HEK293 (cell line): ENCODE measurements at regions not wholly inside any gene's neighbourhood (a gene's known extent, or its start where the extent isn't known, plus 50 kb on each side); places are given as distances from the start of the nearest gene placed in this dataset.

Source experiments
- CTCF ChIA-PET: fragments of 350-600 bp; formaldehyde crosslinking; extraction: SDS; loops from one replicate; lab custom pipeline; 2021; ENCODE audit warnings: antibody characterized with exemption; lab: Yijun Ruan, JAX
- POLR2A ChIA-PET: fragments of 300-600 bp; formaldehyde crosslinking; extraction: SDS; loops from one replicate; lab custom pipeline; 2020; ENCODE audit warnings: antibody characterized with exemption, inconsistent platforms; lab: Yijun Ruan, JAX
- H3K27ac ChIP-seq: fragments of 200-500 bp; sonication (Bioruptor generic); 2 replicates; pipeline ENCODE4 v1.5.1; 2014; ENCODE audit warnings: low read depth, low read length, control low read depth, inconsistent platforms; ENCODE audit errors: extremely low read depth
- H3K36me3 ChIP-seq, 2 experiments: fragments of 200-500 bp in 1 of 2; sonication (Bioruptor generic) in 1 of 2; 1 replicate in 1 of 2; 2 replicates in 1 of 2; pipeline ENCODE4 v1.5.1; 2014 to 2017; ENCODE audit warnings: inconsistent platforms in 2 of 2, low read length in 2 of 2; ENCODE audit not compliant: control insufficient read depth in 2 of 2, insufficient read depth in 1 of 2
- H3K4me1 ChIP-seq: fragments of 200-500 bp; sonication (Bioruptor generic); 2 replicates; pipeline ENCODE4 v1.5.1; 2014; ENCODE audit warnings: mild to moderate bottlenecking, low read length, inconsistent platforms; ENCODE audit not compliant: control insufficient read depth, insufficient read depth
- H3K4me3 ChIP-seq: 2 replicates; pipeline ENCODE4 v1.5.1; 2011; ENCODE audit warnings: low read depth, mild to moderate bottlenecking, control low read depth, low read length, moderate library complexity
- H3K9me3 ChIP-seq: fragments of 200-500 bp; sonication (Bioruptor generic); 2 replicates; pipeline ENCODE4 v1.5.1; 2014; ENCODE audit warnings: low read depth, low read length, inconsistent platforms; ENCODE audit not compliant: control insufficient read depth, insufficient read depth
- HOXA7 ChIP-seq: sonication (generic); formaldehyde crosslinking; IDR thresholded peaks from 2 replicates; pipeline ENCODE4 v1.8.1; 2022; ENCODE audit warnings: missing genetic modification reagents, borderline replicate concordance
- OSR2 ChIP-seq: fragments of 450-650 bp; formaldehyde crosslinking; IDR thresholded peaks from 2 replicates; pipeline ENCODE4 v1.5.1; 2016; ENCODE audit warnings: missing biosample characterization, missing genetic modification characterization
- TCF7L2 ChIP-seq: IDR thresholded peaks from 2 replicates; pipeline ENCODE4 v1.6.1; 2011; ENCODE audit warnings: low read depth, mild to moderate bottlenecking, inconsistent platforms, low read length, moderate library complexity, borderline replicate concordance
- ZBTB1 ChIP-seq: fragments of 450-650 bp; formaldehyde crosslinking; IDR thresholded peaks from 2 replicates; pipeline ENCODE4 v1.5.1; 2016; ENCODE audit warnings: missing biosample characterization, missing genetic modification characterization
- ZFP37 ChIP-seq: fragments of 450-650 bp; formaldehyde crosslinking; IDR thresholded peaks from 2 replicates; pipeline ENCODE4 v1.5.1; 2016; ENCODE audit warnings: missing biosample characterization, missing genetic modification characterization
- ZNF10 ChIP-seq: fragments of 450-650 bp; formaldehyde crosslinking; IDR thresholded peaks from 2 replicates; pipeline ENCODE4 v1.5.1; 2017; ENCODE audit warnings: missing biosample characterization, missing genetic modification characterization
- ZNF146 ChIP-seq: fragments of 450-650 bp; formaldehyde crosslinking; IDR thresholded peaks from 2 replicates; pipeline ENCODE4 v1.5.1; 2016; ENCODE audit warnings: missing biosample characterization, missing genetic modification characterization
- ZNF157 ChIP-seq: fragments of 450-650 bp; formaldehyde crosslinking; IDR thresholded peaks from 2 replicates; pipeline ENCODE4 v1.5.1; 2016; ENCODE audit warnings: missing biosample characterization, missing genetic modification characterization
- ZNF324 ChIP-seq: fragments of 450-650 bp; formaldehyde crosslinking; IDR thresholded peaks from 2 replicates; pipeline ENCODE4 v1.5.1; 2016; ENCODE audit warnings: missing biosample characterization, missing genetic modification characterization
- ZNF530 ChIP-seq: fragments of 450-650 bp; formaldehyde crosslinking; IDR thresholded peaks from 2 replicates; pipeline ENCODE4 v1.5.1; 2016; ENCODE audit warnings: low read depth, missing biosample characterization, missing genetic modification characterization
- ZNF555 ChIP-seq: fragments of 450-650 bp; formaldehyde crosslinking; conservative IDR thresholded peaks from 2 replicates; pipeline ENCODE4 v1.5.1; 2017; ENCODE audit warnings: missing biosample characterization, mild to moderate bottlenecking, missing genetic modification characterization, inconsistent platforms
- ZNF600 ChIP-seq: fragments of 450-650 bp; formaldehyde crosslinking; IDR thresholded peaks from 2 replicates; pipeline ENCODE4 v1.5.1; 2016; ENCODE audit warnings: missing biosample characterization, missing genetic modification characterization
- ZNF610 ChIP-seq: fragments of 450-650 bp; formaldehyde crosslinking; IDR thresholded peaks from 2 replicates; pipeline ENCODE4 v1.5.1; 2016; ENCODE audit warnings: missing biosample characterization, missing genetic modification characterization, borderline replicate concordance
- ZNF624 ChIP-seq: fragments of 450-650 bp; formaldehyde crosslinking; IDR thresholded peaks from 2 replicates; pipeline ENCODE4 v1.5.1; 2017; ENCODE audit warnings: missing biosample characterization, missing genetic modification characterization
- TF ChIP-seq, protein P1 (sequence below): fragments of 450-650 bp; formaldehyde crosslinking; IDR thresholded peaks from 2 replicates; pipeline ENCODE4 v1.5.1; 2017; ENCODE audit warnings: missing biosample characterization, missing genetic modification characterization
- TF ChIP-seq, protein P2 (sequence below): fragments of 450-650 bp; formaldehyde crosslinking; IDR thresholded peaks from 2 replicates; pipeline ENCODE4 v1.5.1; 2016; ENCODE audit warnings: missing biosample characterization, missing genetic modification characterization
- TF ChIP-seq, protein P3 (sequence below): fragments of 450-650 bp; formaldehyde crosslinking; IDR thresholded peaks from 2 replicates; pipeline ENCODE4 v1.5.1; 2016; ENCODE audit warnings: missing biosample characterization, missing genetic modification characterization
- TF ChIP-seq, protein P4 (sequence below): fragments of 450-650 bp; IDR thresholded peaks from 2 replicates; pipeline ENCODE4 v1.5.1; 2018; ENCODE audit warnings: missing biosample characterization, mild to moderate bottlenecking, missing genetic modification characterization
- TF ChIP-seq, protein P5 (sequence below): fragments of 450-650 bp; formaldehyde crosslinking; optimal IDR thresholded peaks from 2 replicates; pipeline ENCODE3; 2016; ENCODE audit warnings: missing biosample characterization, mild to moderate bottlenecking, missing genetic modification characterization
- TF ChIP-seq, protein P6 (sequence below): fragments of 450-650 bp; formaldehyde crosslinking; IDR thresholded peaks from 2 replicates; pipeline ENCODE4 v1.5.1; 2016; ENCODE audit warnings: missing biosample characterization, missing genetic modification characterization
- TF ChIP-seq, protein P7 (sequence below): fragments of 450-650 bp; formaldehyde crosslinking; conservative IDR thresholded peaks from 2 replicates; pipeline ENCODE4 v1.5.1; 2016; ENCODE audit warnings: low read depth, missing biosample characterization, missing genetic modification characterization

DNA sequence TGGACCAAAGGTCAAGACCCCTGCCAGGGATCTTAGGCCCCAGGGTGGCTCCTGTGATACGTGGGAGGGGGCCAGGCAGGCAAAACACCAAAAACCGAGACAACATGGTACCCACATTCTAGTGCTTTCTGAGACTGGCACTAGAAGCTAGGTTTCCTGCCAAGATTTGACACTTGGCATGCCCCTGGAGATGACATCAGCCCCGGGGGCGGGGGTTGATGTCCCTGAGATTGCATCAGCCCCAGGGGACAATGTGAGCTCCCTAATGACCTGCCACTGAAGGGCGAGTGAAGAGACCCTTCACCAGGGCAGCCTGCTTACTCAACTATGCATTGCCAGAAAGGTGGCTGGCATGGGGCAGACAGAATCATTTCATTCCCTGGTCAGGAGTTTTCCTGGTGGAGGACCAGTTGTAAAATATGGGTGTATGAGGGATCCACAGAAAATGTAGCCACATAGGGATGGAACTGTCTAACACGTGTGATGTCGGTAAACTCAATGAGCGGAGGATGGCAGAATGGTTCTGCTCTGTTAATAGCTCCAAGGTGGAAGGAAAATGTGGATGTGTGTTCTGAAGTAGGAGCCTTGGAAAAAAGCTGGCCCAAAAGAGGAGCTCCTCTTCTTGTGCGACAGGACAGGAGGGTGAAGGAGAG is 219.7 kb downstream of the UNC5CL start:
- Histone ChIP-seq H3K4me3 (no peak overlapping the region), H3K27ac (no peak overlapping the region), H3K36me3 (no peaks in the 10 kb centered on the region), H3K4me1 (no peaks in the 10 kb centered on the region), H3K9me3 (no peaks in the 10 kb centered on the region)
- ChIA-PET CTCF (interaction anchor here (0.6 to 1.5 kb wide), 4 partner anchors 8 to 132 kb away, joined by 3 to 4 read pairs (median 3); no protein-coding TSS in a partner anchor), POLR2A (no interaction called here)
- TF ChIP-seq ZNF624 (tag by site-specific recombination) (no peak), ZNF10 (tag by site-specific recombination) (no peak), ZFP37 (no peak), ZBTB1 (tag by site-specific recombination) (no peak), ZNF600 (tag by site-specific recombination) (no peak), ZNF610 (no peak), OSR2 (tag by site-specific recombination) (peak; percentile 45; the same call in 1 of the 2 replicates), TCF7L2 (no peak), ZNF555 (tag by site-specific recombination) (no peak), ZNF157 (no peak), ZNF146 (tag by site-specific recombination) (no peak), ZNF324 (tag by site-specific recombination) (no peak), ZNF530 (tag by site-specific recombination) (no peak), HOXA7 (CRISPR knock-in tag) (no peak)
- TF ChIP-seq, protein P1, sequence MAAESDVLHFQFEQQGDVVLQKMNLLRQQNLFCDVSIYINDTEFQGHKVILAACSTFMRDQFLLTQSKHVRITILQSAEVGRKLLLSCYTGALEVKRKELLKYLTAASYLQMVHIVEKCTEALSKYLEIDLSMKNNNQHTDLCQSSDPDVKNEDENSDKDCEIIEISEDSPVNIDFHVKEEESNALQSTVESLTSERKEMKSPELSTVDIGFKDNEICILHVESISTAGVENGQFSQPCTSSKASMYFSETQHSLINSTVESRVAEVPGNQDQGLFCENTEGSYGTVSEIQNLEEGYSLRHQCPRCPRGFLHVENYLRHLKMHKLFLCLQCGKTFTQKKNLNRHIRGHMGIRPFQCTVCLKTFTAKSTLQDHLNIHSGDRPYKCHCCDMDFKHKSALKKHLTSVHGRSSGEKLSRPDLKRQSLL (tag by site-specific recombination), result no peak
- TF ChIP-seq, protein P2, sequence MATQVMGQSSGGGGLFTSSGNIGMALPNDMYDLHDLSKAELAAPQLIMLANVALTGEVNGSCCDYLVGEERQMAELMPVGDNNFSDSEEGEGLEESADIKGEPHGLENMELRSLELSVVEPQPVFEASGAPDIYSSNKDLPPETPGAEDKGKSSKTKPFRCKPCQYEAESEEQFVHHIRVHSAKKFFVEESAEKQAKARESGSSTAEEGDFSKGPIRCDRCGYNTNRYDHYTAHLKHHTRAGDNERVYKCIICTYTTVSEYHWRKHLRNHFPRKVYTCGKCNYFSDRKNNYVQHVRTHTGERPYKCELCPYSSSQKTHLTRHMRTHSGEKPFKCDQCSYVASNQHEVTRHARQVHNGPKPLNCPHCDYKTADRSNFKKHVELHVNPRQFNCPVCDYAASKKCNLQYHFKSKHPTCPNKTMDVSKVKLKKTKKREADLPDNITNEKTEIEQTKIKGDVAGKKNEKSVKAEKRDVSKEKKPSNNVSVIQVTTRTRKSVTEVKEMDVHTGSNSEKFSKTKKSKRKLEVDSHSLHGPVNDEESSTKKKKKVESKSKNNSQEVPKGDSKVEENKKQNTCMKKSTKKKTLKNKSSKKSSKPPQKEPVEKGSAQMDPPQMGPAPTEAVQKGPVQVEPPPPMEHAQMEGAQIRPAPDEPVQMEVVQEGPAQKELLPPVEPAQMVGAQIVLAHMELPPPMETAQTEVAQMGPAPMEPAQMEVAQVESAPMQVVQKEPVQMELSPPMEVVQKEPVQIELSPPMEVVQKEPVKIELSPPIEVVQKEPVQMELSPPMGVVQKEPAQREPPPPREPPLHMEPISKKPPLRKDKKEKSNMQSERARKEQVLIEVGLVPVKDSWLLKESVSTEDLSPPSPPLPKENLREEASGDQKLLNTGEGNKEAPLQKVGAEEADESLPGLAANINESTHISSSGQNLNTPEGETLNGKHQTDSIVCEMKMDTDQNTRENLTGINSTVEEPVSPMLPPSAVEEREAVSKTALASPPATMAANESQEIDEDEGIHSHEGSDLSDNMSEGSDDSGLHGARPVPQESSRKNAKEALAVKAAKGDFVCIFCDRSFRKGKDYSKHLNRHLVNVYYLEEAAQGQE (tag by site-specific recombination), result no peak
- TF ChIP-seq, protein P3, sequence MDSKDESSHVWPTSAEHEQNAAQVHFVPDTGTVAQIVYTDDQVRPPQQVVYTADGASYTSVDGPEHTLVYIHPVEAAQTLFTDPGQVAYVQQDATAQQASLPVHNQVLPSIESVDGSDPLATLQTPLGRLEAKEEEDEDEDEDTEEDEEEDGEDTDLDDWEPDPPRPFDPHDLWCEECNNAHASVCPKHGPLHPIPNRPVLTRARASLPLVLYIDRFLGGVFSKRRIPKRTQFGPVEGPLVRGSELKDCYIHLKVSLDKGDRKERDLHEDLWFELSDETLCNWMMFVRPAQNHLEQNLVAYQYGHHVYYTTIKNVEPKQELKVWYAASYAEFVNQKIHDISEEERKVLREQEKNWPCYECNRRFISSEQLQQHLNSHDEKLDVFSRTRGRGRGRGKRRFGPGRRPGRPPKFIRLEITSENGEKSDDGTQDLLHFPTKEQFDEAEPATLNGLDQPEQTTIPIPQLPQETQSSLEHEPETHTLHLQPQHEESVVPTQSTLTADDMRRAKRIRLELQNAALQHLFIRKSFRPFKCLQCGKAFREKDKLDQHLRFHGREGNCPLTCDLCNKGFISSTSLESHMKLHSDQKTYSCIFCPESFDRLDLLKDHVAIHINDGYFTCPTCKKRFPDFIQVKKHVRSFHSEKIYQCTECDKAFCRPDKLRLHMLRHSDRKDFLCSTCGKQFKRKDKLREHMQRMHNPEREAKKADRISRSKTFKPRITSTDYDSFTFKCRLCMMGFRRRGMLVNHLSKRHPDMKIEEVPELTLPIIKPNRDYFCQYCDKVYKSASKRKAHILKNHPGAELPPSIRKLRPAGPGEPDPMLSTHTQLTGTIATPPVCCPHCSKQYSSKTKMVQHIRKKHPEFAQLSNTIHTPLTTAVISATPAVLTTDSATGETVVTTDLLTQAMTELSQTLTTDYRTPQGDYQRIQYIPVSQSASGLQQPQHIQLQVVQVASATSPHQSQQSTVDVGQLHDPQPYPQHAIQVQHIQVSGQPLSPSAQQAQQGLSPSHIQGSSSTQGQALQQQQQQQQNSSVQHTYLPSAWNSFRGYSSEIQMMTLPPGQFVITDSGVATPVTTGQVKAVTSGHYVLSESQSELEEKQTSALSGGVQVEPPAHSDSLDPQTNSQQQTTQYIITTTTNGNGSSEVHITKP, result peak; percentile 31; the same call in 1 of the 2 replicates
- TF ChIP-seq, protein P4, sequence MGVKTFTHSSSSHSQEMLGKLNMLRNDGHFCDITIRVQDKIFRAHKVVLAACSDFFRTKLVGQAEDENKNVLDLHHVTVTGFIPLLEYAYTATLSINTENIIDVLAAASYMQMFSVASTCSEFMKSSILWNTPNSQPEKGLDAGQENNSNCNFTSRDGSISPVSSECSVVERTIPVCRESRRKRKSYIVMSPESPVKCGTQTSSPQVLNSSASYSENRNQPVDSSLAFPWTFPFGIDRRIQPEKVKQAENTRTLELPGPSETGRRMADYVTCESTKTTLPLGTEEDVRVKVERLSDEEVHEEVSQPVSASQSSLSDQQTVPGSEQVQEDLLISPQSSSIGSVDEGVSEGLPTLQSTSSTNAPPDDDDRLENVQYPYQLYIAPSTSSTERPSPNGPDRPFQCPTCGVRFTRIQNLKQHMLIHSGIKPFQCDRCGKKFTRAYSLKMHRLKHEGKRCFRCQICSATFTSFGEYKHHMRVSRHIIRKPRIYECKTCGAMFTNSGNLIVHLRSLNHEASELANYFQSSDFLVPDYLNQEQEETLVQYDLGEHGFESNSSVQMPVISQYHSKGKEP (tag by site-specific recombination), result no peak
- TF ChIP-seq, protein P5, sequence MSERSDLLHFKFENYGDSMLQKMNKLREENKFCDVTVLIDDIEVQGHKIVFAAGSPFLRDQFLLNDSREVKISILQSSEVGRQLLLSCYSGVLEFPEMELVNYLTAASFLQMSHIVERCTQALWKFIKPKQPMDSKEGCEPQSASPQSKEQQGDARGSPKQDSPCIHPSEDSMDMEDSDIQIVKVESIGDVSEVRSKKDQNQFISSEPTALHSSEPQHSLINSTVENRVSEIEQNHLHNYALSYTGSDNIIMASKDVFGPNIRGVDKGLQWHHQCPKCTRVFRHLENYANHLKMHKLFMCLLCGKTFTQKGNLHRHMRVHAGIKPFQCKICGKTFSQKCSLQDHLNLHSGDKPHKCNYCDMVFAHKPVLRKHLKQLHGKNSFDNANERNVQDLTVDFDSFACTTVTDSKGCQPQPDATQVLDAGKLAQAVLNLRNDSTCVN (tag by site-specific recombination), result no peak
- TF ChIP-seq, protein P6, sequence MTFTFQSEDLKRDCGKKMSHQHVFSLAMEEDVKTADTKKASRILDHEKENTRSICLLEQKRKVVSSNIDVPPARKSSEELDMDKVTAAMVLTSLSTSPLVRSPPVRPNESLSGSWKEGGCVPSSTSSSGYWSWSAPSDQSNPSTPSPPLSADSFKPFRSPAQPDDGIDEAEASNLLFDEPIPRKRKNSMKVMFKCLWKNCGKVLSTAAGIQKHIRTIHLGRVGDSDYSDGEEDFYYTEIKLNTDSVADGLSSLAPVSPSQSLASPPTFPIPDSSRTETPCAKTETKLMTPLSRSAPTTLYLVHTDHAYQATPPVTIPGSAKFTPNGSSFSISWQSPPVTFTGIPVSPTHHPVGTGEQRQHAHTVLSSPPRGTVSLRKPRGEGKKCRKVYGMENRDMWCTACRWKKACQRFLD (tag by site-specific recombination), result no peak
- TF ChIP-seq, protein P7, sequence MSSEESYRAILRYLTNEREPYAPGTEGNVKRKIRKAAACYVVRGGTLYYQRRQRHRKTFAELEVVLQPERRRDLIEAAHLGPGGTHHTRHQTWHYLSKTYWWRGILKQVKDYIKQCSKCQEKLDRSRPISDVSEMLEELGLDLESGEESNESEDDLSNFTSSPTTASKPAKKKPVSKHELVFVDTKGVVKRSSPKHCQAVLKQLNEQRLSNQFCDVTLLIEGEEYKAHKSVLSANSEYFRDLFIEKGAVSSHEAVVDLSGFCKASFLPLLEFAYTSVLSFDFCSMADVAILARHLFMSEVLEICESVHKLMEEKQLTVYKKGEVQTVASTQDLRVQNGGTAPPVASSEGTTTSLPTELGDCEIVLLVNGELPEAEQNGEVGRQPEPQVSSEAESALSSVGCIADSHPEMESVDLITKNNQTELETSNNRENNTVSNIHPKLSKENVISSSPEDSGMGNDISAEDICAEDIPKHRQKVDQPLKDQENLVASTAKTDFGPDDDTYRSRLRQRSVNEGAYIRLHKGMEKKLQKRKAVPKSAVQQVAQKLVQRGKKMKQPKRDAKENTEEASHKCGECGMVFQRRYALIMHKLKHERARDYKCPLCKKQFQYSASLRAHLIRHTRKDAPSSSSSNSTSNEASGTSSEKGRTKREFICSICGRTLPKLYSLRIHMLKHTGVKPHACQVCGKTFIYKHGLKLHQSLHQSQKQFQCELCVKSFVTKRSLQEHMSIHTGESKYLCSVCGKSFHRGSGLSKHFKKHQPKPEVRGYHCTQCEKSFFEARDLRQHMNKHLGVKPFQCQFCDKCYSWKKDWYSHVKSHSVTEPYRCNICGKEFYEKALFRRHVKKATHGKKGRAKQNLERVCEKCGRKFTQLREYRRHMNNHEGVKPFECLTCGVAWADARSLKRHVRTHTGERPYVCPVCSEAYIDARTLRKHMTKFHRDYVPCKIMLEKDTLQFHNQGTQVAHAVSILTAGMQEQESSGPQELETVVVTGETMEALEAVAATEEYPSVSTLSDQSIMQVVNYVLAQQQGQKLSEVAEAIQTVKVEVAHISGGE (tag by site-specific recombination), result no peak
